Renal cortex interstitium (tissue), 11 donors: ENCODE measurements at regions not wholly inside any gene's neighbourhood (a gene's known extent, or its start where the extent isn't known, plus 50 kb on each side); places are given as distances from the start of the nearest gene placed in this dataset.

ENCODE experiments used
- DNase-seq, 11 donors: peaks; one replicate each; pipeline ENCODE4 v3.0.0-alpha.2; 2013; ENCODE audit warnings: low read depth in 9 of 11, low spot score in 4 of 11; ENCODE audit errors: extremely low read depth in 1 of 11

GRCh38 chr3:146884296-146884695, 279.1 kb upstream of the PLSCR5 start:
- no peak for DNase-seq

- no peak for DNase-seq
Observed at GRCh38 chr3:146883288-146883687, 278.1 kb upstream of the PLSCR5 start.

GRCh38 chr3:146881966-146882760, 277.0 kb upstream of the PLSCR5 start:
- DNase-seq: no peak

- no peak for DNase-seq
Observed at GRCh38 chr3:146881356-146881755, 276.2 kb upstream of the PLSCR5 start.

GRCh38 chr3:146873748-146874147, 268.6 kb upstream of the PLSCR5 start:
- DNase-seq: no peak

- no peak for DNase-seq
Observed at GRCh38 chr3:146865175-146865755, 260.1 kb upstream of the PLSCR5 start.

- no peak for DNase-seq
Observed at GRCh38 chr3:146861262-146861661, 256.1 kb upstream of the PLSCR5 start.

GRCh38 chr3:146854523-146854922, 249.4 kb upstream of the PLSCR5 start:
- DNase-seq: no peak

GRCh38 chr3:146851665-146852064, 246.5 kb upstream of the PLSCR5 start:
- DNase-seq: no peak

GRCh38 chr3:146845361-146845760, 240.2 kb upstream of the PLSCR5 start:
- DNase-seq: no peak

GRCh38 chr3:146843476-146843875, 238.3 kb upstream of the PLSCR5 start:
- no peak for DNase-seq

- no peak for DNase-seq
Observed at GRCh38 chr3:146839727-146840375, 234.7 kb upstream of the PLSCR5 start.

- DNase-seq: no peak
Observed at GRCh38 chr3:146838221-146838620, 233.1 kb upstream of the PLSCR5 start.

GRCh38 chr3:146834917-146835316, 229.8 kb upstream of the PLSCR5 start:
- DNase-seq: no peak

- DNase-seq: no peak
Observed at GRCh38 chr3:146832857-146833458, 227.8 kb upstream of the PLSCR5 start.

- no peak for DNase-seq
Observed at GRCh38 chr3:146831659-146832058, 226.5 kb upstream of the PLSCR5 start.

GRCh38 chr3:146830231-146830630, 225.1 kb upstream of the PLSCR5 start:
- DNase-seq: no peak

- no peak for DNase-seq
Observed at GRCh38 chr3:146827836-146828235, 222.7 kb upstream of the PLSCR5 start.

GRCh38 chr3:146823622-146824021, 218.5 kb upstream of the PLSCR5 start:
- DNase-seq: no peak

GRCh38 chr3:146818866-146819265, 213.7 kb upstream of the PLSCR5 start:
- DNase-seq: no peak
